ENCODE measurements at regions not wholly inside any gene's neighbourhood (a gene's known extent, or its start where the extent isn't known, plus 50 kb on each side); places are given as distances from the start of the nearest gene placed in this dataset.

GRCh38 chr1:157240495-157241184 is 102.4 kb upstream of the ETV3 start:
- H2AFZ ChIP-seq, result no peak overlapping the region
- H3K79me2 ChIP-seq, result no peaks in the 10 kb centered on the region
- no peak overlapping the region for H3K4me3 ChIP-seq (ENCODE audit: low read depth, low read length)
- H3K9ac ChIP-seq, result no peak overlapping the region
- H3K36me3 ChIP-seq (ENCODE audit: control insufficient read depth, insufficient read depth, low read length), result no peaks in the 10 kb centered on the region
- no peak for TF ChIP-seq CTCF (IDR thresholded peaks at IDR 0.05)
- no peaks in the 10 kb centered on the region for H3K4me1 ChIP-seq
- H3K9me3 ChIP-seq (ENCODE audit: control insufficient read depth, low read length), result no peaks in the 10 kb centered on the region
- H3K27me3 ChIP-seq (ENCODE audit: control insufficient read depth, insufficient read depth, low read length), result no peaks in the 10 kb centered on the region
- H3K4me2 ChIP-seq (ENCODE audit: low read length), result no peak overlapping the region
- no peak overlapping the region for H3K27ac ChIP-seq

GRCh38 chr1:157239936-157240335 is 101.7 kb upstream of the ETV3 start:
- Histone ChIP-seq H3K4me3 (ENCODE audit: low read depth, low read length) (no peak overlapping the region), H3K9ac (no peak overlapping the region), H3K4me2 (ENCODE audit: low read length) (no peak overlapping the region), H3K4me1 (no peaks in the 10 kb centered on the region), H3K27me3 (ENCODE audit: control insufficient read depth, insufficient read depth, low read length) (no peaks in the 10 kb centered on the region), H3K79me2 (no peaks in the 10 kb centered on the region), H2AFZ (no peak overlapping the region), H3K9me3 (ENCODE audit: control insufficient read depth, low read length) (no peaks in the 10 kb centered on the region), H3K36me3 (ENCODE audit: control insufficient read depth, insufficient read depth, low read length) (no peaks in the 10 kb centered on the region), H3K27ac (no peak overlapping the region)
- TF ChIP-seq CTCF (IDR thresholded peaks at IDR 0.05), result no peak

GRCh38 chr1:157238585-157238984 is 100.4 kb upstream of the ETV3 start:
- Histone ChIP-seq H3K36me3 (ENCODE audit: control insufficient read depth, insufficient read depth, low read length) (no peaks in the 10 kb centered on the region), H3K9ac (no peak overlapping the region), H3K4me1 (no peaks in the 10 kb centered on the region), H3K9me3 (ENCODE audit: control insufficient read depth, low read length) (no peaks in the 10 kb centered on the region), H2AFZ (no peak overlapping the region), H3K4me3 (ENCODE audit: low read depth, low read length) (no peak overlapping the region), H3K27me3 (ENCODE audit: control insufficient read depth, insufficient read depth, low read length) (no peaks in the 10 kb centered on the region), H3K27ac (no peak overlapping the region), H3K79me2 (no peaks in the 10 kb centered on the region), H3K4me2 (ENCODE audit: low read length) (no peak overlapping the region)
- TF ChIP-seq CTCF (IDR thresholded peaks at IDR 0.05), result no peak

- Histone ChIP-seq H3K9me3 (ENCODE audit: control insufficient read depth, low read length) (no peaks in the 10 kb centered on the region), H3K4me3 (ENCODE audit: low read depth, low read length) (no peak overlapping the region), H3K36me3 (ENCODE audit: control insufficient read depth, insufficient read depth, low read length) (no peaks in the 10 kb centered on the region), H3K4me1 (no peaks in the 10 kb centered on the region), H3K4me2 (ENCODE audit: low read length) (no peak overlapping the region), H3K79me2 (no peaks in the 10 kb centered on the region), H3K27ac (no peak overlapping the region), H2AFZ (no peak overlapping the region), H3K9ac (no peak overlapping the region), H3K27me3 (ENCODE audit: control insufficient read depth, insufficient read depth, low read length) (no peaks in the 10 kb centered on the region)
- TF ChIP-seq CTCF (IDR thresholded peaks at IDR 0.05), result no peak
Observed at GRCh38 chr1:157237981-157238380, 99.8 kb upstream of the ETV3 start.

- no peak overlapping the region for H3K4me2 ChIP-seq (ENCODE audit: low read length)
- no peak overlapping the region for H3K27ac ChIP-seq
- TF ChIP-seq CTCF (IDR thresholded peaks at IDR 0.05), result no peak
- H2AFZ ChIP-seq, result no peak overlapping the region
- no peaks in the 10 kb centered on the region for H3K27me3 ChIP-seq (ENCODE audit: control insufficient read depth, insufficient read depth, low read length)
- no peak overlapping the region for H3K9ac ChIP-seq
- no peaks in the 10 kb centered on the region for H3K79me2 ChIP-seq
- no peaks in the 10 kb centered on the region for H3K4me1 ChIP-seq
- no peaks in the 10 kb centered on the region for H3K9me3 ChIP-seq (ENCODE audit: control insufficient read depth, low read length)
- no peak overlapping the region for H3K4me3 ChIP-seq (ENCODE audit: low read depth, low read length)
- no peaks in the 10 kb centered on the region for H3K36me3 ChIP-seq (ENCODE audit: control insufficient read depth, insufficient read depth, low read length)
Observed at GRCh38 chr1:157237522-157237921, 99.3 kb upstream of the ETV3 start.

Measured in parathyroid adenoma (tissue), 2 donors.